ENCODE measurements at regions not wholly inside any gene's neighbourhood (a gene's known extent, or its start where the extent isn't known, plus 50 kb on each side); places are given as distances from the start of the nearest gene placed in this dataset.

- ChIA-PET CTCF (no interaction called here), POLR2A (ENCODE audit: unreplicated experiment) (no interaction called here)
- Histone ChIP-seq H3K4me1 (ENCODE audit: control insufficient read depth, insufficient read depth, low read length) (no peaks in the 10 kb centered on the region), H2AFZ (replicated peaks; ENCODE audit: low read length, poor library complexity) (no peak overlapping the region), H2BK120ac (ENCODE audit: low read depth, low read length) (no peak overlapping the region), H3K18ac (ENCODE audit: low read depth, low read length) (no peak overlapping the region), H4K8ac (ENCODE audit: low read depth in 2 of 2, low read length in 2 of 2) (no peak overlapping the region), H3K27me3 (ENCODE audit: control insufficient read depth, insufficient read depth, low read length) (no peaks in the 10 kb centered on the region), H2BK5ac (ENCODE audit: low read depth, low read length, poor library complexity, severe bottlenecking) (no peak overlapping the region), H4K20me1 (ENCODE audit: insufficient read depth, low read length) (no peaks in the 10 kb centered on the region), H2BK20ac (ENCODE audit: low read depth, low read length) (no peak overlapping the region), H4K91ac (ENCODE audit: insufficient read depth, low read depth, low read length) (no peak overlapping the region), H3K4ac (ENCODE audit: low read depth, low read length) (no peak overlapping the region), H2AK5ac (ENCODE audit: low read depth, low read length) (no peak overlapping the region), H3K27ac (ENCODE audit: insufficient read depth, low read length) (no peak overlapping the region), H3K36me3 (ENCODE audit: control insufficient read depth, insufficient read depth, low read length) (no peaks in the 10 kb centered on the region), H4K5ac (ENCODE audit: low read depth, low read length) (no peak overlapping the region), H3K14ac (replicated peaks; ENCODE audit: low read depth, low read length) (no peak overlapping the region), H3K9me3 (ENCODE audit: control insufficient read depth, insufficient read depth, low read length) (peaks cover 20% of the 10 kb centered on the region), H2BK15ac (ENCODE audit: low read depth, low read length) (no peak overlapping the region), H3K9ac (ENCODE audit: low read depth, low read length) (no peak overlapping the region), H3K4me3 (ENCODE audit: insufficient read depth, low read depth, low read length) (no peak overlapping the region), H2AK9ac (replicated peaks; ENCODE audit: low read depth, low read length, poor library complexity) (no peak overlapping the region), H3K23ac (ENCODE audit: low read depth, low read length) (no peak overlapping the region), H3K9me1 (ENCODE audit: insufficient read depth, low read length) (no peaks in the 10 kb centered on the region), H3K4me2 (ENCODE audit: low read depth, low read length) (no peak overlapping the region), H3K56ac (ENCODE audit: extremely low read depth, insufficient read depth, low read length) (no peak overlapping the region), H3K79me1 (ENCODE audit: low read depth in 1 of 2, low read length in 2 of 2) (no peaks in the 10 kb centered on the region)
- TF ChIP-seq RCOR1 (IDR thresholded peaks at IDR 0.05; ENCODE audit: insufficient replicate concordance, low read length) (no peak), RFX5 (IDR thresholded peaks at IDR 0.05; ENCODE audit: low read depth, low read length) (no peak), NFE2L2 (IDR thresholded peaks at IDR 0.05; ENCODE audit: low read depth, low read length) (no peak), SMC3 (IDR thresholded peaks at IDR 0.05; ENCODE audit: low read depth, low read length) (no peak), BHLHE40 (IDR thresholded peaks at IDR 0.05; ENCODE audit: low read depth, low read length) (no peak), USF2 (IDR thresholded peaks at IDR 0.05; ENCODE audit: low read depth, low read length) (no peak), RAD21 (IDR thresholded peaks at IDR 0.05; ENCODE audit: low read length) (no peak), FOS (IDR thresholded peaks at IDR 0.05; ENCODE audit: low read depth, low read length) (no peak), MAZ (IDR thresholded peaks at IDR 0.05; ENCODE audit: borderline replicate concordance, low read depth, low read length) (no peak), POLR2A (IDR thresholded peaks at IDR 0.05; ENCODE audit: low read depth, low read length) (no peak), CEBPB (IDR thresholded peaks at IDR 0.05; ENCODE audit: low read depth, low read length) (no peak), CHD1 (IDR thresholded peaks at IDR 0.05; ENCODE audit: low read depth, low read length) (no peak), MAFK (IDR thresholded peaks at IDR 0.05; ENCODE audit: low read depth, low read length) (no peak), CTCF (conservative IDR thresholded peaks at IDR 0.05; ENCODE audit: low read depth, low read length) (no peak), MXI1 (IDR thresholded peaks at IDR 0.05; ENCODE audit: borderline replicate concordance, low read depth, low read length) (no peak), ELK1 (IDR thresholded peaks at IDR 0.05; ENCODE audit: borderline replicate concordance, low read depth, low read length) (no peak)
- ATAC-seq (ENCODE audit: low read depth) (no peak), DNase-seq (no peak)
- BruUV-seq (replicated peaks), result no TSS peak
- dilution Hi-C loops (cut with HindIII; ENCODE audit: low sequenced_read_pairs, unreplicated experiment), result no loop called here
- intact Hi-C loops (cut with micrococcal nuclease), result no loop called here
- WGBS, 2 experiments (ENCODE audit: extremely low coverage in 2 of 2, insufficient read length in 1 of 2), result 12% methylated on average over 3 of the region's 11 CpGs; no CpG with 5 or more reads in 1 of the 2 experiments
- in situ Hi-C loops (cut with MboI; ENCODE audit: low sequenced_read_pairs), result no loop called here
These were observed 986.5 kb downstream of the TBC1D22A start for GRCh38 chr22:47748957-47749356.

Measured in IMR-90 (cell line).